ENCODE measurements at regions not wholly inside any gene's neighbourhood (a gene's known extent, or its start where the extent isn't known, plus 50 kb on each side); places are given as distances from the start of the nearest gene placed in this dataset.

- Histone ChIP-seq H3K9me3 (no peaks in the 10 kb centered on the region), H3K36me3 (no peaks in the 10 kb centered on the region), H3K4me3 (no peak overlapping the region), H3K27me3 (no peaks in the 10 kb centered on the region), H3K27ac (no peak overlapping the region), H3K4me1 (no peaks in the 10 kb centered on the region)
- intact Hi-C loops (cut with DNase I) = no loop called here
- TF ChIP-seq POLR2A (IDR thresholded peaks at IDR 0.05) (no peak), POLR2AphosphoS5 (IDR thresholded peaks at IDR 0.05; ENCODE audit: insufficient read depth in 1 of 2, low read depth in 1 of 2) (no peak), CTCF (IDR thresholded peaks at IDR 0.05) (no peak)
- DNase-seq (ENCODE audit: extremely low spot score in 2 of 2) = no peak
Measured at GRCh38 chr1:101153692-101154091, 83.1 kb upstream of the S1PR1 start.

- intact Hi-C loops (cut with DNase I) = no loop called here
- Histone ChIP-seq H3K27me3 (no peaks in the 10 kb centered on the region), H3K27ac (no peak overlapping the region), H3K4me3 (no peak overlapping the region), H3K9me3 (no peaks in the 10 kb centered on the region), H3K36me3 (no peaks in the 10 kb centered on the region), H3K4me1 (no peaks in the 10 kb centered on the region)
- TF ChIP-seq CTCF (IDR thresholded peaks at IDR 0.05) (no peak), POLR2AphosphoS5 (IDR thresholded peaks at IDR 0.05; ENCODE audit: insufficient read depth in 1 of 2, low read depth in 1 of 2) (no peak), POLR2A (IDR thresholded peaks at IDR 0.05) (no peak)
- DNase-seq (ENCODE audit: extremely low spot score in 2 of 2) = no peak
Measured at GRCh38 chr1:101152633-101153032, 84.2 kb upstream of the S1PR1 start.

- Histone ChIP-seq H3K36me3 (no peaks in the 10 kb centered on the region), H3K9me3 (no peaks in the 10 kb centered on the region), H3K4me1 (no peaks in the 10 kb centered on the region), H3K4me3 (no peak overlapping the region), H3K27ac (no peak overlapping the region), H3K27me3 (no peaks in the 10 kb centered on the region)
- no peak for DNase-seq (ENCODE audit: extremely low spot score in 2 of 2)
- TF ChIP-seq CTCF (IDR thresholded peaks at IDR 0.05) (no peak), POLR2AphosphoS5 (IDR thresholded peaks at IDR 0.05; ENCODE audit: insufficient read depth in 1 of 2, low read depth in 1 of 2) (no peak), POLR2A (IDR thresholded peaks at IDR 0.05) (no peak)
- intact Hi-C loops (cut with DNase I) = no loop called here
Measured at GRCh38 chr1:101151286-101151685, 85.5 kb upstream of the S1PR1 start.

- Histone ChIP-seq H3K27ac (peak overlapping the region; percentile 4), H3K27me3 (no peaks in the 10 kb centered on the region), H3K9me3 (no peaks in the 10 kb centered on the region), H3K36me3 (no peaks in the 10 kb centered on the region), H3K4me1 (no peaks in the 10 kb centered on the region), H3K4me3 (no peak overlapping the region)
- DNase-seq (ENCODE audit: extremely low spot score in 2 of 2) = no peak
- intact Hi-C loops (cut with DNase I) = no loop called here
- no peak for TF ChIP-seq POLR2AphosphoS5 (IDR thresholded peaks at IDR 0.05; ENCODE audit: insufficient read depth in 1 of 2, low read depth in 1 of 2)
Measured at GRCh38 chr1:101150670-101151069, 86.1 kb upstream of the S1PR1 start.

GRCh38 chr1:101150266-101150665 lies 86.6 kb upstream of the S1PR1 start:
- Histone ChIP-seq H3K27me3 (no peaks in the 10 kb centered on the region), H3K36me3 (no peaks in the 10 kb centered on the region), H3K27ac (peak overlapping the region; percentile 4), H3K4me3 (no peak overlapping the region), H3K9me3 (no peaks in the 10 kb centered on the region), H3K4me1 (no peaks in the 10 kb centered on the region)
- no peak for TF ChIP-seq POLR2A (IDR thresholded peaks at IDR 0.05)
- peak in 1 of 2 donors; percentile 42 for TF ChIP-seq POLR2AphosphoS5 (IDR thresholded peaks at IDR 0.05; ENCODE audit: insufficient read depth in 1 of 2, low read depth in 1 of 2)
- intact Hi-C loops (cut with DNase I) = no loop called here
- no peak for DNase-seq (ENCODE audit: extremely low spot score in 2 of 2)

GRCh38 chr1:101148980-101149379 lies 87.8 kb upstream of the S1PR1 start:
- no peak for DNase-seq (ENCODE audit: extremely low spot score in 2 of 2)
- intact Hi-C loops (cut with DNase I) = no loop called here
- Histone ChIP-seq H3K27me3 (no peaks in the 10 kb centered on the region), H3K4me3 (no peak overlapping the region), H3K36me3 (no peaks in the 10 kb centered on the region), H3K4me1 (no peaks in the 10 kb centered on the region), H3K27ac (no peak overlapping the region), H3K9me3 (no peaks in the 10 kb centered on the region)
- TF ChIP-seq POLR2AphosphoS5 (IDR thresholded peaks at IDR 0.05; ENCODE audit: insufficient read depth in 1 of 2, low read depth in 1 of 2) = no peak
- TF ChIP-seq CTCF (IDR thresholded peaks at IDR 0.05) = no peak
- TF ChIP-seq POLR2A (IDR thresholded peaks at IDR 0.05) = no peak

All from vagina (tissue), 2 donors.